AG04450 (cell line): ENCODE measurements at regions not wholly inside any gene's neighbourhood (a gene's known extent, or its start where the extent isn't known, plus 50 kb on each side); places are given as distances from the start of the nearest gene placed in this dataset.

ENCODE experiments used
- CTCF ChIA-PET: fragments of 300-600, 350-600 bp; formaldehyde crosslinking; extraction: SDS; loops from one replicate; lab custom pipeline; 2022; ENCODE audit warnings: antibody characterized with exemption, inconsistent platforms; lab: Charles Lee
- POLR2A ChIA-PET: fragments of 350-600 bp; formaldehyde crosslinking; extraction: SDS; loops from one replicate; lab custom pipeline; 2021; ENCODE audit warnings: antibody characterized with exemption, inconsistent platforms; lab: Yijun Ruan, JAX
- DNase-seq: peaks from one replicate; pipeline ENCODE4 v3.0.0-alpha.2; 2011; ENCODE audit warnings: low read depth, low spot score
- H3K27ac ChIP-seq: one replicate; pipeline ENCODE4 v1.5.1; 2012; ENCODE audit warnings: low read depth, low read length, control low read depth
- H3K27me3 ChIP-seq: one replicate; pipeline ENCODE4 v1.6.0; 2012; ENCODE audit warnings: low read length; ENCODE audit not compliant: control insufficient read depth, insufficient read depth
- H3K4me3 ChIP-seq: 2 replicates; pipeline ENCODE4 v1.5.1; 2011; ENCODE audit warnings: mild to moderate bottlenecking, low read depth, low read length, control low read depth
- H3K9me3 ChIP-seq: 2 replicates; pipeline ENCODE4 v1.5.1; 2012; ENCODE audit warnings: low read length; ENCODE audit not compliant: control insufficient read depth, insufficient read depth
- TF ChIP-seq, protein P1 (sequence below): IDR thresholded peaks from 2 replicates; pipeline ENCODE4 v1.5.1; 2011; ENCODE audit warnings: low read depth, low read length, control low read depth, inconsistent platforms

DNA sequence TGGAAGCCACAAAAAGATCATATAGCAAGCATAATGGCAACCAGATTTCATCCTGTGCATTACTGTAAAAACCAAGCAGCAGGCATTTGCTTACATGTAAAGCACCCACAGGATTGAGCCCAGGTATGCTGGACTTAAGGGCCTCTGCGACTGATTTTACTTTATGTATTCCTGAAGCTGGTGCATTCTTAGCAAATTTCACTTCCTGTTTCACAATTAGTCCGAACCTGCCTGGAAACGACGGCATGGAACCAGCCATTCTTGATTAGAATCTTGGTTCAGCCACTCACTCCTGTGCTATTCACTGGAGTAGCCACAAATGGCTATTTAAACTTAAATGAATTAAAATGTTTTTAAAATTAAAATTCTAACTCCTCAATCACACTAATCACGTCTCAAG is 239.2 kb downstream of the NUAK1 start:
- POLR2A ChIA-PET = no interaction called here
- no peak for DNase-seq
- TF ChIP-seq, protein P1, sequence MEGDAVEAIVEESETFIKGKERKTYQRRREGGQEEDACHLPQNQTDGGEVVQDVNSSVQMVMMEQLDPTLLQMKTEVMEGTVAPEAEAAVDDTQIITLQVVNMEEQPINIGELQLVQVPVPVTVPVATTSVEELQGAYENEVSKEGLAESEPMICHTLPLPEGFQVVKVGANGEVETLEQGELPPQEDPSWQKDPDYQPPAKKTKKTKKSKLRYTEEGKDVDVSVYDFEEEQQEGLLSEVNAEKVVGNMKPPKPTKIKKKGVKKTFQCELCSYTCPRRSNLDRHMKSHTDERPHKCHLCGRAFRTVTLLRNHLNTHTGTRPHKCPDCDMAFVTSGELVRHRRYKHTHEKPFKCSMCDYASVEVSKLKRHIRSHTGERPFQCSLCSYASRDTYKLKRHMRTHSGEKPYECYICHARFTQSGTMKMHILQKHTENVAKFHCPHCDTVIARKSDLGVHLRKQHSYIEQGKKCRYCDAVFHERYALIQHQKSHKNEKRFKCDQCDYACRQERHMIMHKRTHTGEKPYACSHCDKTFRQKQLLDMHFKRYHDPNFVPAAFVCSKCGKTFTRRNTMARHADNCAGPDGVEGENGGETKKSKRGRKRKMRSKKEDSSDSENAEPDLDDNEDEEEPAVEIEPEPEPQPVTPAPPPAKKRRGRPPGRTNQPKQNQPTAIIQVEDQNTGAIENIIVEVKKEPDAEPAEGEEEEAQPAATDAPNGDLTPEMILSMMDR = no peak

DNA sequence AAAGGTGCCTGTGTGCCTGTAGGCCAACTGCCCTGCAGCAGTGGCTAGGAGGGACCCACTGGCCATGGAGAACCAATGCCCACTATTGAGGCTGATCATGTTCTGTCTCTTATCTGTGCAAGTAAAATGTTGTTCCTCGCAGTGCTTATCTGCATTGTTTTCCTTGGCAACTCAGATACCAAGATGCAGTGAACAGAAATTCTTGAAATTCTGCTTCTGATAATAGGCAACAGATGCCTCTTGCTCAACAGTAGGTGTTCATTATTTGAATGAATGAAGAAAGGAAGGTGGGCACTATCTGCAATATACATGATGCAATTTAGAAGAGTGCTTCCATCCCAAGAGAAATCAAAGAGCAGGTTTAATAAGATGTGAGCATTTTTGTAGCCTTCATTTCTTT is 232.2 kb downstream of the NUAK1 start:
- no peaks in the 10 kb centered on the region for H3K9me3 ChIP-seq
- H3K27ac ChIP-seq = no peak overlapping the region
- POLR2A ChIA-PET = no interaction called here
- no peak for DNase-seq
- TF ChIP-seq, protein P1 = no peak
- no peaks in the 10 kb centered on the region for H3K27me3 ChIP-seq
- CTCF ChIA-PET = no interaction called here
- no peak overlapping the region for H3K4me3 ChIP-seq

More for the DNA sequence above, 239.2 kb downstream of the NUAK1 start:
- H3K4me3 ChIP-seq = no peak overlapping the region
- no peaks in the 10 kb centered on the region for H3K27me3 ChIP-seq
- H3K27ac ChIP-seq = no peak overlapping the region
- H3K9me3 ChIP-seq = no peaks in the 10 kb centered on the region
- CTCF ChIA-PET = no interaction called here

DNA sequence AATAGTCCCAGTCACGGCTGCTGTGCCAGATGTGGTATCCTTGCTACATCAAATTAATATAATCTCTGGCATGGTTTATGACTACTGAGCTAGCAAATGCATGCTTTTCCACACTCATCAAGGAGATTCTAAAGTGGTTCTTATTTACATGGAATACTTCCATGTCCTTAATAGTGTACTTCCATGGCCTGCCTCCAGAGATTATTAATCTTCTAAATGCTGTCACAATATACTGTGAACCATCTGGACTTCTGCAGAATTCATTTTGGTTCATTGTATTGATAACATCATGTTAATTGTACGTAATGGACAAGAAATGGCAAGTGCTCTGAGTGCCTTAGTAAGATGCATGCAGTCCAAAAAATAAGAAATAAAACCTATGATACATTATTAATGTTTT is 230.8 kb downstream of the NUAK1 start:
- ChIA-PET POLR2A (no interaction called here), CTCF (no interaction called here)
- Histone ChIP-seq H3K27me3 (no peaks in the 10 kb centered on the region), H3K4me3 (no peak overlapping the region), H3K27ac (no peak overlapping the region), H3K9me3 (no peaks in the 10 kb centered on the region; the same call in 1 of the 2 replicates)
- TF ChIP-seq, protein P1 = no peak
- DNase-seq = no peak

DNA sequence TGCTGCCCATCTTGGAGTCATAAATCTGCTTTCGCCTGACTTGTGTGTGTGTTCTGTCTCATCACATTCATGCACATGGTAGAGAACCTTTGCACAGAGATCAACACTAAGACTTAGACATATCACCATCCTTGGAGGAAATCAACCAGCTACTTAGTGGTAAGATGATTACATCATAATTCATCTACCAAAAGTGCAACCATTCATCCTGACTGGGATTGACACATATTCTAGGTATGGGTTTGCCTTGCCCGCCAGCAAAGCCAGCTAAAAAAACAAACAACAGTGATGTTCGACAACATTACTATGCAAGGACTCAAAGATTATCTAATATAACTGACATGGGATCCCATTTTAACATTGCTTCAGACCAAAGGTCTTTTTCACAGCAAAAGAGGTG is 228.7 kb downstream of the NUAK1 start:
- H3K9me3 ChIP-seq = no peaks in the 10 kb centered on the region; the same call in 1 of the 2 replicates
- POLR2A ChIA-PET = no interaction called here
- no peak overlapping the region for H3K4me3 ChIP-seq
- H3K27me3 ChIP-seq = no peaks in the 10 kb centered on the region
- no peak overlapping the region for H3K27ac ChIP-seq
- TF ChIP-seq, protein P1 = no peak
- no peak for DNase-seq
- CTCF ChIA-PET = no interaction called here

DNA sequence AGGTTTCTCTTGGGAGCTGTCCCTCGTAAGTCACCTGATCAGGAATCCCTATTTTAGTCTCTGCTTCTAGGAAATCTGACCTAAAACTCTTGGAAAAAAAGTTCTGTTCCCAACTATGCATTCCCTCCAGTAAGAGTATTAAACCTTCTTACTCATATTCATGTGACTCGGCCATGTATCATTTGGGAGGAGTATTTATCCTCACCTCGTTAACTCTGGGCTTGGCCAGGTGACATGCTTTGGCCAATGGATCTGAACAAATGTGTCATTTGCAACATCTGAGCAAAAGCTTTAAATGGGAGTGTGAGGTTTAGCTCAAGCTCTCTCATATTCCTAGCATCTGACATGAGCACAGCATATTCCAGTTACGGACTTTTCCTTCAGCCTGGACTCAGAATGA is 226.8 kb downstream of the NUAK1 start:
- DNase-seq = no peak
- Histone ChIP-seq H3K27me3 (no peaks in the 10 kb centered on the region), H3K9me3 (no peaks in the 10 kb centered on the region; the same call in 1 of the 2 replicates), H3K4me3 (no peak overlapping the region), H3K27ac (no peak overlapping the region)
- CTCF ChIA-PET = interaction anchor here (1.1 kb wide), 1 partner anchor 207 kb away, joined by 3 read pairs; no protein-coding TSS in a partner anchor
- TF ChIP-seq, protein P1 = no peak
- POLR2A ChIA-PET = no interaction called here
